ENCODE measurements at regions not wholly inside any gene's neighbourhood (a gene's known extent, or its start where the extent isn't known, plus 50 kb on each side); places are given as distances from the start of the nearest gene placed in this dataset.

GRCh38 chr1:81121306-81121705 lies 679.4 kb upstream of the ADGRL2 start:
- Histone ChIP-seq H3K4me3 (no peak overlapping the region), H3K9me3 (replicated peaks in 1 of 3) (no peaks in the 10 kb centered on the region), H3K36me3 (replicated peaks in 1 of 2) (no peaks in the 10 kb centered on the region), H3K4me1 (replicated peaks in 1 of 2) (no peaks in the 10 kb centered on the region), H3K27me3 (no peaks in the 10 kb centered on the region), H3K27ac (no peak overlapping the region)
- TF ChIP-seq POLR2A (IDR thresholded peaks at IDR 0.05), result no peak
- TF ChIP-seq CTCF (IDR thresholded peaks at IDR 0.05), result no peak
- no peak for DNase-seq
- WGBS, 4 donors, result 79 to 85% (median 83%) methylated on average over 5 of the region's 5 CpGs
- intact Hi-C loops (cut with DNase I), result no loop called here

- intact Hi-C loops (cut with DNase I), result no loop called here
- Histone ChIP-seq H3K4me3 (no peak overlapping the region), H3K36me3 (replicated peaks in 1 of 2) (no peaks in the 10 kb centered on the region), H3K9me3 (replicated peaks in 1 of 3) (no peaks in the 10 kb centered on the region), H3K27me3 (no peaks in the 10 kb centered on the region), H3K4me1 (replicated peaks in 1 of 2) (no peaks in the 10 kb centered on the region), H3K27ac (no peak overlapping the region)
- no peak for DNase-seq
- WGBS, 4 donors, result 95 to 100% (median 97%) methylated on average over 1 of the region's 1 CpG
- no peak for TF ChIP-seq CTCF (IDR thresholded peaks at IDR 0.05)
- no peak for TF ChIP-seq POLR2A (IDR thresholded peaks at IDR 0.05)
Measured at GRCh38 chr1:81119319-81119718, 681.4 kb upstream of the ADGRL2 start.

GRCh38 chr1:81118550-81118949 lies 682.2 kb upstream of the ADGRL2 start:
- H3K27me3 ChIP-seq, result no peaks in the 10 kb centered on the region
- H3K27ac ChIP-seq, result no peak overlapping the region
- H3K9me3 ChIP-seq (replicated peaks in 1 of 3), result no peaks in the 10 kb centered on the region
- H3K36me3 ChIP-seq (replicated peaks in 1 of 2), result no peaks in the 10 kb centered on the region
- no peak overlapping the region for H3K4me3 ChIP-seq
- H3K4me1 ChIP-seq (replicated peaks in 1 of 2), result no peaks in the 10 kb centered on the region
- TF ChIP-seq CTCF (IDR thresholded peaks at IDR 0.05) (no peak), POLR2A (IDR thresholded peaks at IDR 0.05) (no peak)
- intact Hi-C loops (cut with DNase I), result no loop called here
- no peak for DNase-seq

- Histone ChIP-seq H3K27ac (no peak overlapping the region), H3K4me1 (replicated peaks in 1 of 2) (peaks cover 0 to 6% of the 10 kb centered on the region in 2 donors), H3K27me3 (no peaks in the 10 kb centered on the region), H3K9me3 (replicated peaks in 1 of 3) (peaks cover 0 to 10% (median 0%) of the 10 kb centered on the region in 3 donors), H3K36me3 (replicated peaks in 1 of 2) (no peaks in the 10 kb centered on the region), H3K4me3 (no peak overlapping the region)
- no peak for DNase-seq
- intact Hi-C loops (cut with DNase I), result no loop called here
- WGBS, 4 donors, result 88 to 94% (median 89%) methylated on average over 2 of the region's 2 CpGs
- TF ChIP-seq CTCF (IDR thresholded peaks at IDR 0.05), result no peak
- TF ChIP-seq POLR2A (IDR thresholded peaks at IDR 0.05), result no peak
Measured at GRCh38 chr1:81115422-81115821, 685.3 kb upstream of the ADGRL2 start.

Data from adrenal gland (tissue), 9 donors.